Fibroblast of pulmonary artery (primary cell): ENCODE measurements at regions not wholly inside any gene's neighbourhood (a gene's known extent, or its start where the extent isn't known, plus 50 kb on each side); places are given as distances from the start of the nearest gene placed in this dataset.
A peak's percentile ranks its signal among the peaks of the same experiment; 100 is the strongest.

Experiments
- DNase-seq: peaks from one replicate; pipeline ENCODE4 v3.0.0-alpha.2; 2010; ENCODE audit warnings: low read depth
- H3K4me3 ChIP-seq: replicated peaks from 2 replicates; pipeline ENCODE4 v1.5.1; 2011; ENCODE audit warnings: low read depth, mild to moderate bottlenecking, control low read depth, low read length, moderate library complexity
- TF ChIP-seq, protein P1 (sequence below): IDR thresholded peaks from 2 replicates; pipeline ENCODE4 v1.5.1; 2011; ENCODE audit warnings: mild to moderate bottlenecking, control low read depth, low read length, inconsistent platforms; ENCODE audit errors: missing control alignments

DNA sequence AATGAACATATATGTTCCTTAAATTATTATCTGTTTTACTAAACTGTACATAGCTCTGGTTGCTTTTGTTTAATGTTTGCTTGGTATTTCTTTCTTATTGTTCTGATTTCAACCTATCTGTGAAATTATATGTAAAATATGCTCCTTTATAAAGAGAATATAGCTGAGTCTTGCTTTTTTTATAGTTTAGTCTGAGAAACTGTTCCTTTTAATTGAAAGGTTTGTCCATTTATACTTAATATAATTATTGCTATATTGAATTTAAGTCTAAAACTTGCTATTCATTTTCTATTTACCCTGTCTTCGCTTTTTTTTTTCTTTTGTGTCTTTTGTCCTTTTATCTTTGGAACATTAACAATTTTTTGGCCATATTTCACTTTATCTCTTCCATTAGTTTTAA, 712.0 kb downstream of the MAT2B start:
- no peak for DNase-seq
- TF ChIP-seq, protein P1, sequence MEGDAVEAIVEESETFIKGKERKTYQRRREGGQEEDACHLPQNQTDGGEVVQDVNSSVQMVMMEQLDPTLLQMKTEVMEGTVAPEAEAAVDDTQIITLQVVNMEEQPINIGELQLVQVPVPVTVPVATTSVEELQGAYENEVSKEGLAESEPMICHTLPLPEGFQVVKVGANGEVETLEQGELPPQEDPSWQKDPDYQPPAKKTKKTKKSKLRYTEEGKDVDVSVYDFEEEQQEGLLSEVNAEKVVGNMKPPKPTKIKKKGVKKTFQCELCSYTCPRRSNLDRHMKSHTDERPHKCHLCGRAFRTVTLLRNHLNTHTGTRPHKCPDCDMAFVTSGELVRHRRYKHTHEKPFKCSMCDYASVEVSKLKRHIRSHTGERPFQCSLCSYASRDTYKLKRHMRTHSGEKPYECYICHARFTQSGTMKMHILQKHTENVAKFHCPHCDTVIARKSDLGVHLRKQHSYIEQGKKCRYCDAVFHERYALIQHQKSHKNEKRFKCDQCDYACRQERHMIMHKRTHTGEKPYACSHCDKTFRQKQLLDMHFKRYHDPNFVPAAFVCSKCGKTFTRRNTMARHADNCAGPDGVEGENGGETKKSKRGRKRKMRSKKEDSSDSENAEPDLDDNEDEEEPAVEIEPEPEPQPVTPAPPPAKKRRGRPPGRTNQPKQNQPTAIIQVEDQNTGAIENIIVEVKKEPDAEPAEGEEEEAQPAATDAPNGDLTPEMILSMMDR = no peak
- H3K4me3 ChIP-seq = no peak overlapping the region

DNA sequence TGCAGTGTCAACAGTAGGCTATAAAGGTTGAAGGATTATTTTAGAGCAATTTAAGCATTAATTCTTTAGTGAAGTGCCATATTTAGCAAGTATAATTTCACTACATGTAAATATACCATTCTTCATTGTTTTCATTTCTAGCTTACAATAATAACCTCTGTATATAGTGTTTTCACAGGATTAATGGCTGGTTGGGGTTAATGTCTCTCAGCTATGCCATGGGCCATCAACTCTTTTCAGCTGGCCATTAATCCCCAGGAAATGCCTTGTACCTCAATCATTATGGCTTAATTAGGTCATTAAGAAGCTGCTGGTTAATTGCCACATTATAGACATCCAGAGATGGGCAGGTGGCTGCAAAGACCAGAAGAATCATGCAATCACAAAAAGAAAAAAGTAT, 715.1 kb downstream of the MAT2B start:
- DNase-seq = no peak
- no peak overlapping the region for H3K4me3 ChIP-seq
- TF ChIP-seq, protein P1 = no peak

DNA sequence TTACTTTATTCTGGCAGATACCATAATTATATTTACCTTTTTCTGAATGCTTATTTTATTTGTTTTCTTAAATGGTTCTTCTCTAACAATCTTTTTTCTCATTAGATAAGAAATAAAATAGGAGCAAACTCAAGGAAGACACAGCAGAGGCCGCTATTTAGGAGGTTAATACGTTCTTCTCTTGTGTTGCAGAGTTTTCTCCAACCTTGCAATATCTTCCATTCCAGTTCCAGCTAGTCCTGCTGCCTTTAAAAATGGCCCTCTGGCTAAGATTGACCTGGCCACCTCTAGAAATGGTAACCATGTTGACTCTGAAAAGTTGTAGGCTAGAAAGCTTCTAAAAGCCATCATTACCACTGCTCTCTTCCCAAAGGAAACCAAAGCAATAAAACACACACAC, 718.8 kb downstream of the MAT2B start:
- no peak overlapping the region for H3K4me3 ChIP-seq
- TF ChIP-seq, protein P1 = no peak
- no peak for DNase-seq

DNA sequence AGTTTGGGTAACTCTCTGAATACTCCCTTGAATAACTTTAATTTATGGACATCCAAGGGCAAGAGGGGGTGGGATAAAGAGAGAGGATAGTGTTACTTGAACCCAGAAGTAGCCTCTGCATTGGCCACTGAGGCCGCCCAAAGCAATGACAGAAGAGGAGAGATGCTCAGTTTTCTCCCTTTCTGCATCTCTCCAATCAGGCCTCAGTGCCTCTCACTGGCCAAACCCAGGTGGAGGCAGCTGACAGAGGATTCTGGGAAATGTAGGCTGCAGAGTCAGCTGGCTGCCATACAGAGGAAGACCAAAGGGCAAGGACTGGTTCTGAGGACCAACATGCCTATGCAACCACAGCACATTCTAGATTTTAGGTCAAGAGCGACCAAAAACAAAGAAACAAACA, 719.4 kb downstream of the MAT2B start:
- TF ChIP-seq, protein P1 = no peak
- no peak overlapping the region for H3K4me3 ChIP-seq
- no peak for DNase-seq

DNA sequence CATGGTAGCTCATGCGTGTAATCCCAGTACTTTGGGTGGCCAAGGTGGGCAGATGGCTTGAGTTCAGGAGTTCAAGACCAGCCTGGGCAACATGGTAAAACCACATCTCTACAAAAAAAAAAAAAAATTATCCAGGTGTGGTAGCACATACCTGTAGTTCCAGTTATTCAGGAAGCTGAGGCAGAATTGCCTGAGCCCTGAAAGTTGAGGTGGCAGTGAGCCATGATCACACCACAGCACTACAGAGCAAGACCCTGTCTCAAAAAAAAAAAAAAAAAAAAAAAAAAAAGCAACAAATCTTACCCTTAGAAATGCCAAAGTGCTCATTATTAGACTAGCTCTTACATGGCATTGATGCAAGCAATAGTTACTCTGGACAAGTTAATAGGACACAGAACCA, 724.9 kb downstream of the MAT2B start:
- DNase-seq = no peak
- TF ChIP-seq, protein P1 = no peak
- H3K4me3 ChIP-seq = no peak overlapping the region

DNA sequence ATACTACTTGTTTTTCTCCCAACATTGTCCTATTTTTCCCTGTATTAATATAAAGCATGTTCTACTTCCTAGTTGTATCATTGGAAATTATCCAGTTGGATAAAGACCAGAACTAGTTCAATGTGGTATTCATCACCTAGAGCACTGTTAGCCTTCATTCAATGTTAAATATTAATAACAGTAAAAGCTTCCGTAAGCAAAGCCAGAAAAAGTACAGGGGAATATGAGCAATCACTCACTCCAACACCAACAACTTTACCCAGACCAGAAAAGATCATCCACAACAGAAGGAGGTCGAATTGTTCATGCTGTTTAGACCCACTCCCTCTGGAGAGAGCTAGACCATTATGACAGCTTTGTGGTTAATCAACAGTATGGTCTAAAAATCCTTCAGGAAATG, 728.4 kb downstream of the MAT2B start:
- TF ChIP-seq, protein P1 = no peak
- H3K4me3 ChIP-seq = no peak overlapping the region
- DNase-seq = peak; percentile 66

DNA sequence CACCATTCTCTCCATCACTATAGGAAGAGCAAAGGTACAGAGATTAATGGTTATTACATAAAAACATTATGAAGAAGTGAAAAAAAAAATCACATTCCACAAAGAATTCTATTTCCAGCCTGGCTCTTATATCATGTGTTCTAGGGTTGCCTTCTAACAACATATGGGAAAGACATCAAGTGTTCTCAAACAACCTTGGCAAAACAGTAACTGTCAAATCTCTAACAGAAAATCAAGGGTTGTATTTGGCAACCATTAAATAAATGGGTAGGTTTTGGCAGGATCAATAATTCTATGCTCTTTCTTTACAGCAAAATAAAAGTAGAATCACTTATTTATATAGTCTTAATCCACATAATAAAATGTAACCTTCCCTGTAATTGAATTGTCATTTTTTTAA, 728.9 kb downstream of the MAT2B start:
- H3K4me3 ChIP-seq = no peak overlapping the region
- no peak for DNase-seq
- TF ChIP-seq, protein P1 = no peak
